WTC11 (cell line): ENCODE measurements at regions not wholly inside any gene's neighbourhood (a gene's known extent, or its start where the extent isn't known, plus 50 kb on each side); places are given as distances from the start of the nearest gene placed in this dataset.

Source experiments
- ATAC-seq: fragments of 200-7000 bp; cut with Tn5 transposase; 2 replicates; pipeline ENCODE4 v1.10.0; 2021; ENCODE audit warnings: mild to moderate bottlenecking, moderate library complexity
- CTCF ChIA-PET: fragments of 300-600 bp; sonication (Branson Sonifier 250); formaldehyde crosslinking; loops from one replicate; lab custom pipeline; 2021; ENCODE audit warnings: antibody characterized with exemption; lab: Charles Lee
- POLR2A ChIA-PET: fragments of 350-600 bp; sonication (Branson Sonifier 250); formaldehyde crosslinking; loops from one replicate; lab custom pipeline; 2021; ENCODE audit warnings: antibody characterized with exemption; lab: Charles Lee
- DNase-seq: peaks from one replicate; pipeline ENCODE4 v3.0.0; 2021; ENCODE audit warnings: low spot score
- H3K27ac Mint-ChIP-seq: 2 replicates; pipeline ENCODE4 v1.8.0; 2021; ENCODE audit warnings: mixed read lengths
- H3K27me3 Mint-ChIP-seq: 2 replicates; pipeline ENCODE4 v1.8.0; 2021; ENCODE audit warnings: low read depth, mild to moderate bottlenecking, moderate library complexity, mixed read lengths
- H3K36me3 Mint-ChIP-seq: 2 replicates; pipeline ENCODE4 v1.8.0; 2021; ENCODE audit warnings: mixed read lengths
- H3K4me1 Mint-ChIP-seq: 2 replicates; pipeline ENCODE4 v1.8.0; 2022; ENCODE audit warnings: mixed read lengths
- H3K4me3 Mint-ChIP-seq: 2 replicates; pipeline ENCODE4 v1.8.0; 2021; ENCODE audit warnings: mild to moderate bottlenecking, moderate library complexity, mixed read lengths
- H3K9me3 Mint-ChIP-seq: 2 replicates; pipeline ENCODE4 v1.8.0; 2021; ENCODE audit warnings: mixed read lengths
- CREM ChIP-seq: sonication (generic); formaldehyde crosslinking; IDR thresholded peaks from 2 replicates; pipeline ENCODE4 v1.8.1; 2022; ENCODE audit warnings: mild to moderate bottlenecking, missing genetic modification reagents, moderate library complexity
- ERG ChIP-seq: fragments of 250-450 bp; sonication (Bioruptor Pico); IDR thresholded peaks from 2 replicates; pipeline ENCODE4 v1.8.0; 2021; ENCODE audit warnings: mild to moderate bottlenecking
- FOXP1 ChIP-seq: sonication (generic); formaldehyde crosslinking; IDR thresholded peaks from 2 replicates; pipeline ENCODE4 v1.8.0; 2022; ENCODE audit warnings: missing genetic modification reagents, mild to moderate bottlenecking, moderate library complexity, borderline replicate concordance
- GRHL2 ChIP-seq: fragments of 250-450 bp; sonication (Bioruptor Pico); IDR thresholded peaks from 2 replicates; pipeline ENCODE4 v1.8.0; 2022; ENCODE audit warnings: mild to moderate bottlenecking, moderate library complexity; ENCODE audit not compliant: insufficient replicate concordance, severe bottlenecking
- JAZF1 ChIP-seq: fragments of 250-450 bp; sonication (Bioruptor Pico); IDR thresholded peaks from 2 replicates; pipeline ENCODE4 v1.9.0; 2021; ENCODE audit warnings: moderate library complexity, mild to moderate bottlenecking, inconsistent platforms
- MLX ChIP-seq: sonication (generic); formaldehyde crosslinking; IDR thresholded peaks from 2 replicates; pipeline ENCODE4 v1.8.1; 2023; ENCODE audit warnings: mild to moderate bottlenecking, missing genetic modification reagents, moderate library complexity
- NFE2L1 ChIP-seq: sonication (generic); formaldehyde crosslinking; IDR thresholded peaks from 2 replicates; pipeline ENCODE4 v1.8.1; 2023; ENCODE audit warnings: missing genetic modification reagents
- OVOL2 ChIP-seq: fragments of 250-450 bp; sonication (Bioruptor Pico); IDR thresholded peaks from 2 replicates; pipeline ENCODE4 v1.9.0; 2021; ENCODE audit warnings: mild to moderate bottlenecking, borderline replicate concordance
- PRDM15 ChIP-seq: sonication (generic); formaldehyde crosslinking; IDR thresholded peaks from 2 replicates; pipeline ENCODE4 v1.8.0; 2022; ENCODE audit warnings: missing genetic modification reagents
- PRRX2 ChIP-seq: fragments of 250-450 bp; sonication (Bioruptor Pico); IDR thresholded peaks from 2 replicates; pipeline ENCODE4 v1.8.0; 2021; ENCODE audit warnings: mild to moderate bottlenecking
- RELA ChIP-seq: sonication (generic); formaldehyde crosslinking; IDR thresholded peaks from 2 replicates; pipeline ENCODE4 v1.8.1; 2022; ENCODE audit warnings: missing genetic modification reagents, mild to moderate bottlenecking, borderline replicate concordance
- SMAD3 ChIP-seq: sonication (generic); formaldehyde crosslinking; IDR thresholded peaks from 2 replicates; pipeline ENCODE4 v1.8.0; 2022; ENCODE audit warnings: missing genetic modification reagents, mild to moderate bottlenecking, borderline replicate concordance
- TEAD1 ChIP-seq: sonication (generic); formaldehyde crosslinking; IDR thresholded peaks from 2 replicates; pipeline ENCODE4 v1.8.0; 2022; ENCODE audit warnings: mild to moderate bottlenecking, missing genetic modification reagents
- TP53 ChIP-seq: sonication (generic); formaldehyde crosslinking; IDR thresholded peaks from 2 replicates; pipeline ENCODE4 v1.8.1; 2023; ENCODE audit warnings: mild to moderate bottlenecking, missing genetic modification reagents
- ZBTB21 ChIP-seq: sonication (generic); formaldehyde crosslinking; IDR thresholded peaks from 2 replicates; pipeline ENCODE4 v1.8.1; 2023; ENCODE audit warnings: mild to moderate bottlenecking, missing genetic modification reagents, borderline replicate concordance
- ZBTB43 ChIP-seq: sonication (generic); formaldehyde crosslinking; IDR thresholded peaks from 2 replicates; pipeline ENCODE4 v1.8.1; 2023; ENCODE audit warnings: mild to moderate bottlenecking, missing genetic modification reagents
- ZMAT4 ChIP-seq: fragments of 250-450 bp; sonication (Bioruptor Pico); IDR thresholded peaks from 2 replicates; pipeline ENCODE4 v1.9.0; 2021; ENCODE audit warnings: mild to moderate bottlenecking
- ZNF263 ChIP-seq: sonication (generic); formaldehyde crosslinking; IDR thresholded peaks from 2 replicates; pipeline ENCODE4 v1.8.1; 2022; ENCODE audit warnings: low read depth, mild to moderate bottlenecking, moderate library complexity, missing genetic modification reagents
- ZNF281 ChIP-seq: sonication (generic); formaldehyde crosslinking; IDR thresholded peaks from 2 replicates; pipeline ENCODE4 v1.8.0; 2023; ENCODE audit warnings: mild to moderate bottlenecking, missing genetic modification reagents
- ZNF317 ChIP-seq: sonication (generic); formaldehyde crosslinking; IDR thresholded peaks from 2 replicates; pipeline ENCODE4 v1.8.1; 2023; ENCODE audit warnings: low read depth, mild to moderate bottlenecking, moderate library complexity, missing genetic modification reagents, borderline replicate concordance
- ZNF416 ChIP-seq: fragments of 250-450 bp; sonication (Bioruptor Pico); IDR thresholded peaks from 2 replicates; pipeline ENCODE4 v1.9.0; 2021; ENCODE audit warnings: mild to moderate bottlenecking, inconsistent platforms
- ZNF512 ChIP-seq: sonication (generic); formaldehyde crosslinking; IDR thresholded peaks from 2 replicates; pipeline ENCODE4 v1.8.1; 2022; ENCODE audit warnings: missing genetic modification reagents, borderline replicate concordance

- TF ChIP-seq NFE2L1 (no peak), ZNF512 (CRISPR knock-in tag) (no peak), TP53 (CRISPR knock-in tag) (no peak), SMAD3 (CRISPR knock-in tag) (no peak), ZBTB43 (CRISPR knock-in tag) (no peak), GRHL2 (CRISPR knock-in tag) (no peak), PRRX2 (CRISPR knock-in tag) (no peak), OVOL2 (no peak), FOXP1 (CRISPR knock-in tag) (no peak)
- peaks cover 9% of the 10 kb centered on the region for H3K9me3 Mint-ChIP-seq
- H3K27ac Mint-ChIP-seq, result no peak overlapping the region
- H3K27me3 Mint-ChIP-seq, result no peaks in the 10 kb centered on the region
- H3K4me1 Mint-ChIP-seq, result 0 out of 2 replicates have a peak, but pooled peaks cover 3% of the 10 kb centered on the region
- no peak overlapping the region for H3K4me3 Mint-ChIP-seq
- CTCF ChIA-PET, result no interaction called here
- no peak for ATAC-seq
- DNase-seq, result no peak
- POLR2A ChIA-PET, result no interaction called here
- H3K36me3 Mint-ChIP-seq, result no peaks in the 10 kb centered on the region
Measured at GRCh38 chr3:68402235-68402918, 530.0 kb downstream of the TAFA4 start.

- ChIA-PET CTCF (no interaction called here), POLR2A (no interaction called here)
- ATAC-seq (no peak), DNase-seq (no peak)
- Mint-ChIP-seq H3K27me3 (no peaks in the 10 kb centered on the region), H3K36me3 (peaks cover 39% of the 10 kb centered on the region), H3K9me3 (peaks cover 41% of the 10 kb centered on the region), H3K27ac (no peak overlapping the region), H3K4me3 (no peak overlapping the region), H3K4me1 (0 out of 2 replicates have a peak, but pooled peaks cover 4% of the 10 kb centered on the region)
- TF ChIP-seq ZNF317 (CRISPR knock-in tag) (no peak), ZMAT4 (CRISPR knock-in tag) (no peak), MLX (no peak), PRDM15 (CRISPR knock-in tag) (no peak), ERG (CRISPR knock-in tag) (no peak), ZNF416 (no peak), NFE2L1 (no peak), ZNF263 (CRISPR knock-in tag) (no peak), CREM (CRISPR knock-in tag) (no peak), RELA (CRISPR knock-in tag) (no peak), JAZF1 (CRISPR knock-in tag) (no peak), TEAD1 (no peak), ZNF281 (CRISPR knock-in tag) (no peak), ZBTB21 (CRISPR knock-in tag) (no peak)
Measured at GRCh38 chr3:68378631-68379030, 553.7 kb downstream of the TAFA4 start.
